Fibroblast of peridontal ligament (primary cell): ENCODE measurements at regions not wholly inside any gene's neighbourhood (a gene's known extent, or its start where the extent isn't known, plus 50 kb on each side); places are given as distances from the start of the nearest gene placed in this dataset.
A peak's percentile ranks its signal among the peaks of the same experiment; 100 is the strongest.

Source experiments
- DNase-seq: peaks from one replicate; pipeline ENCODE4 v3.0.0-alpha.2; 2010; ENCODE audit errors: extremely low read depth

DNA sequence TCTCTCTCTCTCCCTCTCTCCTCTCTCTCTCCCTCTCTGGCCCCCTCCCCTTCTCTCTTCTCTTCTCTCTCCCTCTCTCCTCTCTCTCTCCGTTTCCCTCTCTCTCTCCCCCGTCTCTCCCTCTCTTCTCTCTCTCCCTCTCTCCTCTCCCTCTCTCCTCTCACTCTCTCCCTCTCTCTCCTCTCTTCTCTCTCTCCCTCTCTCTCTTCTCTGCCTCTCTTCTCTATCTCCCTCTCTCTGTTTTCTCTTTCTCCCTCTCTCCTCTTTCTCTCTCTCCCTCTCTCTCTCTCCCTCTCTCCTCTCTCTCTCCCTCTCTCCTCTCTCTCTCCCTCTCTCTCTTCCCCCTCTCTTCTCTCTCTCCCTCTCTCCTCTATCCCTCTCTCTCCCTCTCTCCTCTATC, 98.3 kb upstream of the FGF3 start:
- DNase-seq: no peak

DNA sequence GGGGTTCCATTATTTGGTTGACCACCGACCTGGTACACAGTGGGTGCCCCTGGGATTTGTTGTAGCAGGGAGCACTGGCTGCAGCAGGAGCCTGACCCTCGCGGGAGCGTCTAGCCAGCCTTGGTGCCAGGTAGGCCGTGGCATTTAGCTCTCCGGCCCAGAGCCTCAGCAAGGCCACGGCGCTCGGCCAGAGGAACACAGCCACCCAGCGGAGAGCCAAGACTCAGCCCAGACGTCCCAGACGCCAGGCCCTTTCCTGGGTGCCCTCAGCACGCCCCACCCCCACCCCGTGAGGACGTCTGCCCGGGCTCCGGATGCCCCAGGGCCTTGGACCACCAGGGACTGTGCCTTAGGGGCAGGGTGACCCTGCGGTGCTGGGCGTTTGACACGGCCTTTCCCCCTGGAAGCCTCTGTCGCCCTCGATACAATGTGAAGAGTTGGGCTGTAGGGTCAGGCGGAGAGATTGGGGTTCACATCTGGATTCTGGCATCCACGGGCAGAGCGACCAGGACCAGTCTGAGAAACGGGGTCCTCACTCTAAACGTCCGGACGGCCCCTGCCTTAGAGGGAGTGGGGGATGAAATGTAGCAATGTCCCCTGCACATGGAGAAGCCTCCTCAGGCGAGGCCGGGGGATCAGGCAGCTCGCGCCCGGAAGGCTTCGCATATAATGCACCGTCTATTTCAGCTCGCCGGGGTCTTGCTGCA, 99.2 kb upstream of the FGF3 start:
- DNase-seq: no peak

DNA sequence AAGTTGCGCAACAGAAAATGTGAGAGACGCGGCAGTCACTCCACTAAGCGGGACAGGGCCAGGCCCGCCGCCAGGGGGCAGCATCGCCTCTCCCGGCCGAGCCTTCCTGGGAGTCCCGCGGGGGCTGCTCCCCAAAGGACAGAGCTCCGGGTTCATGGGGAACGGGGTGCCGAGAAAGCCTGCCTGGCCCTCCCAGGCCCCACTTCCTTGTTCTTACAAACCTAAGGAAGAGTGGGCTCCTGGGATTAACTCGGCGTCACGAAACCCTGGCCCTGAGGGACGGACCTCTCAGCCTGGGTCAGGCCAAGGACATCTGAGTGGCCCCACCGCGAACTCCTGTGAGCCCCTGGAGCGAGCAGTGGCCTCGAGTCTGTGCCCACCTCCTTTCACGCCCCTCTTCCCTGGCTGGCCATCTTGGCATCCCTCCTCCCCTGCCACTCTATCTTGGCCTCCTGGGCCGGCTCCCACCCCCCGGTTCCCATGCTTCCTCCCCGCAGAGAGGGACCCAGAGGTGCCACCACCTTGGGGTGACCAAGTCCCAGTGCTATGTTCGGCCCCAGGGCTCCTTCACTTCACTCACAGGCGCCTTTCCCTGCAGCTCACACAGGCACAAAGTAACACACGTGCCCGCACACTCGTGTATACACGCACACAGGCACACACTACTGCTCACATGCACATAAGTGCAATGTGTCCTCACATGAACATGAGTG, 99.9 kb upstream of the FGF3 start:
- DNase-seq: peak; percentile 56

DNA sequence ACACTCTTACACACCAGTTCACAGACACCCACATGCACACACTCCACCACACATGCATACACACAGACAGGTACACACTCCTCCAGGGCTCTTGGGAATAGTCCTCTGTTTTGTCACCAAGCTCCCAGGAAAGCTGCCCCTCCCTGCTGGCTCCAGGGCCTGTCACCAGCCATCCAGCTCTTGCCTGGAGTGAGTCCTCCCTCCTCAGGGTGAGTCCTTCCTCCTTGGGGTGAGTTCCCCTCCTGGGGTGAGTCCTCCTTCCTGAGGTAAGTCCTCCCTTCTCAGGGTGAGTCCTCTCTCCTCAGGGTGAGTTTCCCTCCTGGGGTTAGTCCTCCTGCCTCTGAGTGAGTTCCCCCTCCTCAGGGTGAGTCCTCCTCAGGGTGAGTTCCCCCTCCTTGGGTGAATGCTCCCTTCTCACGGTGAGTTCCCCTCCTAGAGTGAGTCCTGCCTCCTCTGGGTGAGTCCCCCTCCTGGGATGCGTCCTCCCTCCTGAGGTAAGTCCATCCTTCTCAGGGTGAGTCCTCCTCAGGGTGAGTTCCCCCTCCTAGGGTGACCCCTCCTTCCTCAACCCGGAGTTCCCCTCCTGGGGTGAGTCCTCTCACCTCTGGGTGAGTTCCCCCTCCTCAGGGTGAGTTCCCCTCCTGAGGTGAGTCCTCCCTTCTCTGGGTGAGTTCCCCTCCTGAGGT, 100.6 kb upstream of the FGF3 start:
- no peak for DNase-seq

DNA sequence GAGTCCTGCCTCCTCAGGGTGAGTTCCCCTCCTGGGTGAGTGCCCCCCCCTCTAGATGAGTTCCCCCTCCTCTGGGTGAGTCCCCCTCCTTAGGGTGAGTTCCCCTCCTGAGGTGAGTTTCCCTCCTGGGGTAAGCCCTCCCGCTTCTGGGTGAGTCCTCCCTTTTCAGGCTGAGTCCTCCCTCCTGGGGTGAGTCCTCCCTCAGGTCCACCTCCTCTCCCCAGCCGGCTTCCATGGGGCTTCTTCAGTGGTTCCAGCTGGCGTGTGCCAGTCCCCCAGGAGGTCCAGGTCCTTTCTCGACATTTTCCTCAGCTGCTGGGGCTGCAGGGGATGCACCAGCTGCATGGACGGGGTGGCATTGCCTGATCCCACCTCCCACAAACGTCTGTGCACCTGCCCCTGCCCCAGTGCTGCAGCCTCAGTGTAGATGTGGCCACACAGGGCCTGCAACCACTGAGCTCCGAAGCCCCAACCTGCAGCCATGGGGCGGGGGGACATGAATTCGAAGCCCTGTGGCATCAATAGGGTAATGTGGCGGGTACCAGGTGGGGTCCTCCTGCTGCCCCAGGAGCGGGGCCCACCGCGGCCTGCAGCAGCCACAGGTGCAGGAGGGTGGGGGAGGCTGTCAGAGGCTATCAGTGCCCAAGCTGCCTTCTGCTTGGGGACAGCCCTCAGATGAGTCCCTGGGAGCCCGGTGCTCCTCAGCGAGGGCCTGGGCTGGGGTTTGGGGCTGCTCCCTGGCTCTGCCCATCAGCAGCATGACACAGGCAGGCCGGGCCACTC, 101.3 kb upstream of the FGF3 start:
- DNase-seq: no peak

DNA sequence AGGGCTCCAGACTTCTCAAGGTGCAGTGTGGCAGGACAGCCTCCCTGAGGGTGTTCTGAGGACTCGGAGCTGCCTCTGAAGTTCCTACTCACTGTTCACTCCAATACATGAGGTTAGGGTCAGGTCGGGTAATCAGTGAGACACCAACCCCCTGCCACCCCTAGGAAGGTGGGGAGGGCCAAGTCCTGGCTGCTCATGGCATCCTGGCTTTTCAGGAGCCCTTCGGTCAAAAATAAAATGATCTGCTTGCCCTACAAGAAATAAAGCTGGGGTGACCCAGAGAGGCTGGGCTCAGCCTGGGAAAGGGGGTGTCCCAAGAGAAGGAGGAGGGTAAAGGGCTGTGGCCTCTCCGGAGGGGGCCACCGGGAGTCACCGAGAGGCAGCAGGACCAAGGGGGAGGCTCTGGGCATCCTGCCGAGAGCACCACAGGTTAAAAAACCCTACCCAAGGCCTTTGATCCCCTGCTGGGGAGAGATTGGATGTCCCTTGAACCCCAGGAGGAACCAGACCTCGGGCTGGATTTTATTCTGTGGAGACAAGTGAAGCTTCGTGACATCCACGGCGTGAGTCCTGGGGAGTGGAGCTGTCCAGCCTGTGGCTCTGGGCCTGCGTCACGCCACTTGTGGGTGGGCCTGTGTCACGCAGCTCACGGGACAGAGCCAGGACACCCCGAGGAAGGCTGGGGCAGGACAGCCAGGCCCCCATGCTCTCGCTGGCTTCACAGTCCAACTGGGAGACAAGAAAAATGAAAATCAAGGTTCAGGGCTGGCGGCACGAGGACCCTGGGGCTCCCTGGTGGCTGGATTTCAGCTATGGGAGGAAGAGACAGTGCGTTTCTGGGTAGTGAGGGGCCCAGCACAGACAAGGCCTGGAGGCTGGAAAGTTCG, 102.2 kb upstream of the FGF3 start:
- no peak for DNase-seq

DNA sequence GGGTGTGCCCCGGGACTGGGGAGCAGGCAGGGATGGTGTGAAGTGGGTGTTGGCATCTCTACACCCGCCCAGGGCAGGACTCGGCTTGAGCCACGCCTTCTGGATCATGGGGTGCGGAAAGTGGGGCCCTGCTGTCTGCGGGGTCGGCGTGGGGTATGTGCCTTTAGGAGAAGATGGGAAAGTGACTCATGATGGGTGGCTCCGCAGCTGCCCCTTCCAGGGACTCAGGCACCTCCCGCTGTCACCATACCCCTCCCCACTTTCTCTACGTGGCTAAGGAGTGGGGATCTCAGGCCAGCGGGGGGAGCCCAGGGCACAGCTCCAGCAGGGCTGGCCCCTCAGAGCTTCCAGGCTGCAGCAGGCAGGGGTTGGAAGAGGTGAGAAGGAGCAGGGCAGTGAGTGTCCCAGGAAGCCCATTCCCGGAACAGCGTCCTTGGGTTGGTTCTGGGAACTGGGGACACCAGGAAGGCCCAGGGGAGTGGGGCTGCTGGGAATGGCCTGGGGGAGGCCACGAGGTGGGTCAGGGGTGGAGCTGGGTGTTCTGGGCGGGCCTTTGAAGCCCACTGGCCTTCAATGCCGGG, 102.9 kb upstream of the FGF3 start:
- no peak for DNase-seq

DNA sequence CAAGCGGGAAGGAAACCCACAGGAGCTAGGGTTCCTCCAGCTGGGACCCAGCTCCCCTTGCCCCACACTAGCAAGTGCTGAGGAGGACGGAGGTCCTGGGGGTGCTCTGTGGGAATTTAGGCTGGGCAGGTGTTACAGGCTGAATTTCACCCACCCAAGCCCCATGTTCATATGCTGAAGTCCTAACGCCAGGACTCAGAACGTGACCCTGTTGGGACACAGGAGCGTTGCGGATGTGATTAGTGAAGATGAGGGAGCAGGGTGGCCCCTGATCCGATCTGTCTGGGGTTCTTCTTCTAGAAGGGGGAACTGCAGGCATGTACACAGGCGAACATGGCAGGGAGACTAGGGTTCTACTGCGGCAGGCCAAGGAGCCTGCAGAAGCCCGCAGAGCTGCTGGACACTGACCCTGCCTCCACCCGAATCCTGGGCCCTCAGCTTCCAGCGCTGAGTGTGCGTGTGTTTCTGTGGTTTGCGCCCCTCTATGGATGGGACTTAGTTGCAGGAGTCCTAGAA, 103.4 kb upstream of the FGF3 start:
- no peak for DNase-seq

DNA sequence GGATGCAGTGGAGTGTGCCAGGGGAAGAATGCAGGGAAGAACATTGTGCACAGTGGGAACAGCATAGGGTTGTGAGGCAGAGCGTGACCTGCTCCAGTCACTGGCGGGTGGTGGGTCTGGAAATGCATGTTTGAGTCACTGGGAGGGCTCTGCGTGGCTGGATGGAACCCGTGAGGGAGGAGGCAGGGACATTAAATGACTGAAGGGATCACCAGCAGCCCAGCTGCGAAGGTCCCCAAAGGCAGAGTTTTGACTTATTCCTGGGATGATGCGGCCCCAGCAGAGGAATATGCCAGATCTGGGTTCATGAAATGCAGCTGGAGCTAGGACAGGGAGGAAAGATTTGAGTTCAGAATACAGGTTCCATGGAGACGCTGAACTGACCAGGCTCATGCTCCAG, 104.0 kb upstream of the FGF3 start:
- no peak for DNase-seq

DNA sequence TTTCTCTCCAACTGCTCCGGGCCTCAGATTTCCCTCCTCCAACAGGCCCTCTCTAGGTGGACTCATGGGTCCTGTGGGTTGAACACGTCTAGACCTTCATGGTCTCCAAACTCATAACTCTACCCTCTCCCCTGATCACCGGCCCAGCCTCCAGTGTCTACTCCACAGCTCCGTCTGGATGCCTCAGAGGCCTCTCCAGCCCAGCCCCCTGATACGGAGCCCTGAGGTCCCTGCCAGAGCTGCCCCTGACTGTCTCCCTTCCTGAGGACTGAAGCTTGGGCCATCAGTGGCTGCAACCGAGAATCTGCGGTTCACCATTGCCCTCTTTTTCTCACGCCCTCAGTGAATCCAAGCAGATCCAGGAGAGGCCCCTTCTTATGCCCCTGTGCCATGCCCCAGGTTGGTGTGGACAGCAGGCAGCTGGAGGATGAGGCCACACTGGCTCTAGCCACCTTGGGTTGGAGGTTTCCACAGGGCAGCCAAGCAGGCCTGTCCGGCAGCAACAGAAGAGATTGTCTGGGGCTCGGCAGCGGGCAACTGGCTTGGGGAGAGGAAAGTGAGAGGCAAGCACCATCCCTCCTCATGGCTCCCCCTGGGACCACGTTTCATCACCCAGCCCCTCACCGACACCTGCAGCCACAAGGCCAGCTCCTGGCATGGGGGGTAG, 104.6 kb upstream of the FGF3 start:
- DNase-seq: no peak

DNA sequence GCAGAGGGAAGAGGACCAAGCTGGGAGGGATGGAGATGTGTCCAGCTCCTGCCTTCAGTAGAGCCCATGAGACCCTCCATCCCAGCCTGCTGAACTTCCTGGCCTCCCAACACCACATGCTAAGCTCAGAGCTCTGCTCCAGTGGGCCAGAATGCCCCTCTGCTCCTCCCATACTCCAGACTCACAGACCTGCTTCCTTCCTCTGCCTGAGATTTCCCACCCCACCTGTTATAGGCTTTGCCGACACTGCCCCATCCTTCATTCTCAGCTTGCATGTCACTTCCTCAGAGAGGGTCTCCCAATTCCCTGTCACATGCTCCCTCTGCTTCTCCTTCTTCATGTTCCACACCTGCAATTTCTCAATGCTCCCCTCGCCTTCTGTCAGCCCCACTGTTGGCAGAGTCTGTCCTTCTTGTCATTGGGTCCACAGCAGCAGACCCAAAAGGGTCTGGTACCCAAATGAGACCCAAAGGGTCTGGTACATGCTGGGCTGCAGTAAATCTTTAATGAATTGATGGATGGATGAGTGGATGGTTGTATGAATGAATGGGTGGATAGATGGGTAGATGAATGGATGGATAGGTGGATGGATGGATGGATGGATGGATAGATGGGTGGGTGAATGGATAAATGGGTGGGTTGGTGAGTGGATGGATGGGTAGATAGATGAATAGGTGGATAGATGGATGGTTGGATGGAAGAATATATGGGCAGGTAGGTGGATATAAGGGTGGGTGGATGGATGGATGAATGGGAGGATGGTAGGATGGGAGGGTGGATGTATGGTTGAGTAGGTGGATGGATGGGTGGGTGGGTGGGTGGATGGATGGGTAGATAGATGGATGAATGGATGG, 105.3 kb upstream of the FGF3 start:
- DNase-seq: no peak

DNA sequence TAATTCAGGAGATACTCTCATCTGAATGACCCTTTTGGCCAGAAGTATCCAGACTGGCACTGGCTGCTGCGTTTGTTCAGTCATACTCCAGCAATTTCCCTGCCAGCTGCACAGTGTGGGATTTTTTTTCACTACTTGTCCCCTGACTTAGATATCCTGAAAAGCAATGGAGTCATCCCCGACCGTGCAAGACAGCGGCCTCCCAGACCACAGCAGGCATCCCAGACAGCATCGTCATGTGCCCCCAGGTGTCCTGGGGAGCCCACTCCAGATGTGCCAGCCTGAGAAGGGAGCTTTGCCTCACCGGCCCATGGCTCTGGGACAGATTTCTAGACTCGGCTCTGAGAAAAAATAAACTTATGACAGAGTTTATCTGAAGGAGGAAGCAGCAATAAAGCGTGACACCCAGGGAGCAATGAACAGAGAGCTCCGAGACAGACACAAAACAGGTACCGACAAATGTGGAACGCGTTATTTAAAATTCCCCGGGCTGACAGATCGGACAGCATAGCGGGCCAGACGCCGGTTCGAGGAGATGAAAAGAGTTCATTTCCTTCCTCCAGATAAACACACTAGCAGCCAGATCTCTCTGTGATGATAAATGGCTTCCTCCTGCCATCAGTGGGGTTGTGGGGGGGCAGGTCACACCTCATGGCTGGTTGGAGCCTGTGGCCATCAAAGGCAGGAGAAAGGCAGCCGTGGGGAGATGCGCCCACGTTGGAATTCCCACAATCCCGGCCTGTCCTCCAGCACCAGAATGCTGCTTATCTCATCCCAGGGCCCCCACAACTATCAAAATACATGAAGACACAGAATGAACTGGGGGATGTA, 106.4 kb upstream of the FGF3 start:
- DNase-seq: no peak

DNA sequence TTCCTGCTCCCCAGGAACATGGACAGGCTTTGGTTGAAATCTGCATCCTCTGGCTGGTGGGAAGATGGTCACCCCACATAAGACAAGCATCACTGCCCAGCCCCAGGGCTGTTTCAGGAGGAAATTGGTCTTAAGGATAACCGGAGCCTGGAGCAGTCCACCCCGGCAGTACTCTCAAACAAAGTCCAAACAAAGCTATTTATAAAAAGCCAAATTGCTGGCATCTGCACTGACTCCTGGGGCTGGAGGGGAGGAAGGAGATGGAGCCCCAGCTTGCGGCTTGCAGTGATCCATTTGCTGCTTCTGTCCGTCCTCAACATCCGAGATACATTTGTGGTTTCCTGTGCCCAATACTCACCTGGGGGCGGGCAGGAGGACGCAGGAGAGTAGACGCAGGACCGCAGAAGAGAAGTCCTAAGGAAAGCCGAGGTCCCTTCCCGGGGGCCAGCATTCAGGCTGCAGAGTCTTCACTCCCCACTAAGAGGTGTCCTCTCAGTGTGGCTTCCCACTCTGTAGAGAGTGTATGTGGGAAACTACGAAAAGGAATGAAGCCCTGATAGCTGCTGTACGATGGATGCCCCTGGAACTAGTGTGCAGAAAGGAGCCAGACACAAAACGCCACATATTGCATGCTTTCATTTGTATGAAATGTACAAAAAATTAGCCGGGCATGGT, 107.3 kb upstream of the FGF3 start:
- DNase-seq: no peak

DNA sequence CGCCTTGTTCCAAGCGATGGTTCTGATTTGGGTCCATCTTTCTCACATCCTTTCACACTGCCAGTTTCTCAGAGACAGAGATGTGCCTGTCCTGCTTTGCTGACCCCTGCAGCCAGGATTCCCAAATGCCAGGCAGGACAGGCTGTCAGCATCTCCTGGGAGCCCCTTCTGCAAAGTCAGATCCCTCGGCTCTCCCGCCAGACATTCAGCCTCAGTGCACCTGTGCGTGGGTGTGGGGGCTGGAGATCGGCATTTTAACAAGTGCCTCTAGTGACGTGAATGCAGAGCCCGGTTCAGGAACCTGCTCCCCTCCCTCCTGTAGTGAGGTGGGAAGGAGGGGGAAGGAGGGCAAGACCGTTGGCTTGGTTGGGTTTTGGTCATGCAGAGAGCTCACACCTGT, 108.9 kb upstream of the FGF3 start:
- no peak for DNase-seq

DNA sequence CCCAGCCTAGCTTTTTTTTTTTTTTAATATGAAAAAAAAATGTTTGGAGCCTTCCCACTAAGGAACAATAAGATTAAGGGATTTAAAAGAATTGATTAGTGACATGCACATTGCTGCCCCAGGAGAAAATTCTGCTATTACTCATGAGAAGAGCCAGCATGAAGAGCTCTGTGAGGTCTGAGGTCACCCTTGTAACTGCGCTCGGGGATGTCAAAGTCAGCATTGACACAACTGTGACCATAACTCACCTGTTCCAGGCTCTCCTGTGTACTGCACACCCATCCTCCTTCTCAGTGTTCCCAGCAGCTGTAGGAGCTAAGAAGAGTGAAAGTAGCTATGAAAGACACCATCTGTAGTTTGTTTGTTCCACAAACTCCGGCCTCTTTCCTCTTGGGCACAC, 109.8 kb upstream of the FGF3 start:
- no peak for DNase-seq

DNA sequence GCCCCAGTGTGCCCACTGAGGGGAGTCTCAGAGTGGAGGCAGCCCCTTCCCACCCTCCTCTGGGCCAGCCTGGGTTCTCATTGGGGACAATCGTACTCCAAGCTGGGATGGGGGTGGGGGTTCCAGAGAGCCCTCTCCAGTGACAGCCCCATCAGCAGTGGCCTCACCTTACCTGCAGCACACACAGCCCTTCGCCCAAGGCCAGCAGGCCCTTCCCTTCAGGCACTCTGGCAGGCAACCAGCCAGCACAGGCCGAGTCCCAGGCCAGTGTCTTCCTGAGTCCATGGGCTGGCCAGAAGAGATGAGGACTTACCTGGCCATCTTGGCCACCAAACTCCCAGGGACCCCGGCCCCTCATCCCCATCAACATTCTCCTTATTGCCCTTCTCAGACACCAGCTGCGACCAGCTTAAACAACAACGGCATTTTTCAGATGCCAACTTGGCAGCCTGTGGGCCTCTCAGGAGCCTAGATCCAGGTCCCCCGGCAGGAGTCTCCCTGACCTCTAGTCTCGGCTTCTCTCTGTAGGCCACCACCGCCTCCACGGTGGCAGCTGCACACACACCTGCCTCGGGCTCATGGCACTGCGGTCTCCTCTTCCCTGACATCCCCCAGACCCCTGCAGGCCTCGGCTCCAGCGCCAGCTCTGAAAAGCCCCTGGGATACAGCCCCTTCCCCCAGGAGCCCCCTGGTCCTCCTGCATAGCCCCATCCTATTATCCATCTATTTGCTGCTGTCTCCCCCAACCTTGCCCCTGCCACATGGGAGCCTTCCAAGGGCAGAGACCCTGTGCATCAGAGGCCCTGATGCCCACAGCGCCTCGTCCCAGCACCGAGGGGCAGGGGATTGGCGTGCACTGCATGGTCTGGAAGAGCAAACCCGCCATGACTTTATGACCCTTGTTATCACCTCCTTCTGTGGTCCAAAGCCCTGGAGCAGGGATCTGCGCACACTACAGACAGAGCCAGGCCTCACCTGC, 111.2 kb upstream of the FGF3 start:
- DNase-seq: no peak
